NCI-H345 treated with DMSO at 0.1 percent for 48 hours (cell line): ENCODE measurements at regions not wholly inside any gene's neighbourhood (a gene's known extent, or its start where the extent isn't known, plus 50 kb on each side); places are given as distances from the start of the nearest gene placed in this dataset.

Source experiments
- DNase-seq: peaks from one replicate; lab custom pipeline; 2025; ENCODE audit not compliant: unreplicated experiment; lab: John Stamatoyannopoulos, UW

DNA sequence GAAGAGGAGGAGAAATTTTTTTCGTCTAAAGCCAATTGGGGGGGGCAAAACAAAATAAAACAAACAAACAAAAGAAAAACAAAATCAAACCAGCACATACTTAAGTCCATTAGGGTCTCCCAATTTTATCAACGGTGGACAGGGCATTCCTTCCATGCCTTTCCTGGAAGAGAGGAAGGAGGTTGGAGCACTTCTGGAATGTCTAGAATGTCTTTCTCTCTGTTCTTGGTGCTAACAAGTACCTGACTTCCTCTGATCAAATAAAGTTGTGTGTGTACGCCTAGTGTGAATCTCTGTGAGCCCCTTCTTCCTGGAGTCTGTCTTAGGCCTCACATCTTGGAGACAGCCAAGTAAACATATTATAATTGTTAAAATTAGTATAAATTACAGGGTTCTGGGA lies 399.0 kb upstream of the LRRTM1 start:
- DNase-seq, result no peak

GRCh38 chr2:80700961-80701360 lies 396.4 kb upstream of the LRRTM1 start:
- no peak for DNase-seq
